ENCODE measurements at regions not wholly inside any gene's neighbourhood (a gene's known extent, or its start where the extent isn't known, plus 50 kb on each side); places are given as distances from the start of the nearest gene placed in this dataset.

GRCh38 chr5:116371431-116371830 lies 203.2 kb downstream of the SEMA6A start:
- H4K20me1 ChIP-seq (ENCODE audit: insufficient read depth, low read depth, low read length): no peaks in the 10 kb centered on the region
- no peak overlapping the region for H2AFZ ChIP-seq (ENCODE audit: low read length)
- H3K4me2 ChIP-seq (ENCODE audit: low read depth, low read length, poor library complexity, severe bottlenecking): no peak overlapping the region
- H3K9me3 ChIP-seq (ENCODE audit: low read length): no peaks in the 10 kb centered on the region
- H3K4me3 ChIP-seq (ENCODE audit: low read length): no peak overlapping the region
- peaks cover 5% of the 10 kb centered on the region; the same call in 1 of the 2 replicates for H3K4me1 ChIP-seq (ENCODE audit: low read length)
- no peak overlapping the region for H3K9ac ChIP-seq (ENCODE audit: low read length)
- H3K79me2 ChIP-seq (ENCODE audit: low read length): no peaks in the 10 kb centered on the region
- no peaks in the 10 kb centered on the region for H3K9me2 ChIP-seq (replicated peaks; ENCODE audit: insufficient read depth, low read length)
- no peak for DNase-seq
- no peaks in the 10 kb centered on the region for H3K27me3 ChIP-seq (ENCODE audit: low read length)
- H3K36me3 ChIP-seq (ENCODE audit: insufficient read depth, low read length): no peaks in the 10 kb centered on the region
- H3K27ac ChIP-seq (ENCODE audit: low read length): no peak overlapping the region

GRCh38 chr5:116370886-116371285 lies 203.7 kb downstream of the SEMA6A start:
- H3K27ac ChIP-seq (ENCODE audit: low read length): no peak overlapping the region
- H3K9me2 ChIP-seq (replicated peaks; ENCODE audit: insufficient read depth, low read length): no peaks in the 10 kb centered on the region
- H3K79me2 ChIP-seq (ENCODE audit: low read length): no peaks in the 10 kb centered on the region
- H3K9me3 ChIP-seq (ENCODE audit: low read length): no peaks in the 10 kb centered on the region
- H2AFZ ChIP-seq (ENCODE audit: low read length): no peak overlapping the region
- no peaks in the 10 kb centered on the region for H3K27me3 ChIP-seq (ENCODE audit: low read length)
- DNase-seq: no peak
- no peak overlapping the region for H3K9ac ChIP-seq (ENCODE audit: low read length)
- H4K20me1 ChIP-seq (ENCODE audit: insufficient read depth, low read depth, low read length): no peaks in the 10 kb centered on the region
- no peak overlapping the region for H3K4me2 ChIP-seq (ENCODE audit: low read depth, low read length, poor library complexity, severe bottlenecking)
- peaks cover 5% of the 10 kb centered on the region; the same call in 1 of the 2 replicates for H3K4me1 ChIP-seq (ENCODE audit: low read length)
- no peaks in the 10 kb centered on the region for H3K36me3 ChIP-seq (ENCODE audit: insufficient read depth, low read length)
- H3K4me3 ChIP-seq (ENCODE audit: low read length): no peak overlapping the region

GRCh38 chr5:116370149-116370548 lies 204.5 kb downstream of the SEMA6A start:
- H3K27me3 ChIP-seq (ENCODE audit: low read length): no peaks in the 10 kb centered on the region
- H3K9me2 ChIP-seq (replicated peaks; ENCODE audit: insufficient read depth, low read length): no peaks in the 10 kb centered on the region
- H3K4me3 ChIP-seq (ENCODE audit: low read length): no peak overlapping the region
- H3K4me2 ChIP-seq (ENCODE audit: low read depth, low read length, poor library complexity, severe bottlenecking): no peak overlapping the region
- no peaks in the 10 kb centered on the region for H3K79me2 ChIP-seq (ENCODE audit: low read length)
- H4K20me1 ChIP-seq (ENCODE audit: insufficient read depth, low read depth, low read length): no peaks in the 10 kb centered on the region
- no peak overlapping the region for H3K9ac ChIP-seq (ENCODE audit: low read length)
- no peak for DNase-seq
- 0 out of 2 replicates have a peak overlapping the region, but pooled peaks have one; percentile 26 for H2AFZ ChIP-seq (ENCODE audit: low read length)
- H3K27ac ChIP-seq (ENCODE audit: low read length): no peak overlapping the region
- no peaks in the 10 kb centered on the region for H3K36me3 ChIP-seq (ENCODE audit: insufficient read depth, low read length)
- H3K4me1 ChIP-seq (ENCODE audit: low read length): peaks cover 5% of the 10 kb centered on the region; the same call in 1 of the 2 replicates
- H3K9me3 ChIP-seq (ENCODE audit: low read length): no peaks in the 10 kb centered on the region

GRCh38 chr5:116365006-116365496 lies 209.6 kb downstream of the SEMA6A start:
- Histone ChIP-seq H3K4me1 (ENCODE audit: low read length) (peaks cover 2% of the 10 kb centered on the region; the same call in 1 of the 2 replicates), H3K79me2 (ENCODE audit: low read length) (no peaks in the 10 kb centered on the region), H3K27ac (ENCODE audit: low read length) (no peak overlapping the region)

GRCh38 chr5:116363780-116364179 lies 210.8 kb downstream of the SEMA6A start:
- H3K9ac ChIP-seq (ENCODE audit: low read length): no peak overlapping the region
- H3K27ac ChIP-seq (ENCODE audit: low read length): no peak overlapping the region
- H3K79me2 ChIP-seq (ENCODE audit: low read length): no peaks in the 10 kb centered on the region
- H3K9me3 ChIP-seq (ENCODE audit: low read length): no peaks in the 10 kb centered on the region
- no peaks in the 10 kb centered on the region for H3K27me3 ChIP-seq (ENCODE audit: low read length)
- H2AFZ ChIP-seq (ENCODE audit: low read length): no peak overlapping the region
- H3K4me2 ChIP-seq (ENCODE audit: low read depth, low read length, poor library complexity, severe bottlenecking): no peak overlapping the region
- H3K4me1 ChIP-seq (ENCODE audit: low read length): peaks cover 12% of the 10 kb centered on the region
- H4K20me1 ChIP-seq (ENCODE audit: insufficient read depth, low read depth, low read length): no peaks in the 10 kb centered on the region
- no peak for DNase-seq
- H3K9me2 ChIP-seq (replicated peaks; ENCODE audit: insufficient read depth, low read length): no peaks in the 10 kb centered on the region
- H3K4me3 ChIP-seq (ENCODE audit: low read length): no peak overlapping the region
- H3K36me3 ChIP-seq (ENCODE audit: insufficient read depth, low read length): no peaks in the 10 kb centered on the region

More at GRCh38 chr5:116365006-116365496, 209.6 kb downstream of the SEMA6A start:
- no peak overlapping the region for H3K4me2 ChIP-seq (ENCODE audit: low read depth, low read length, poor library complexity, severe bottlenecking)
- DNase-seq: no peak
- H3K27me3 ChIP-seq (ENCODE audit: low read length): no peaks in the 10 kb centered on the region
- no peaks in the 10 kb centered on the region for H3K9me2 ChIP-seq (replicated peaks; ENCODE audit: insufficient read depth, low read length)
- no peak overlapping the region for H3K4me3 ChIP-seq (ENCODE audit: low read length)
- H2AFZ ChIP-seq (ENCODE audit: low read length): no peak overlapping the region
- H3K36me3 ChIP-seq (ENCODE audit: insufficient read depth, low read length): no peaks in the 10 kb centered on the region
- no peak overlapping the region for H3K9ac ChIP-seq (ENCODE audit: low read length)
- H3K9me3 ChIP-seq (ENCODE audit: low read length): no peaks in the 10 kb centered on the region
- H4K20me1 ChIP-seq (ENCODE audit: insufficient read depth, low read depth, low read length): no peaks in the 10 kb centered on the region

- Histone ChIP-seq H3K27me3 (ENCODE audit: low read length) (no peaks in the 10 kb centered on the region), H3K4me2 (ENCODE audit: low read depth, low read length, poor library complexity, severe bottlenecking) (no peak overlapping the region), H3K9ac (ENCODE audit: low read length) (no peak overlapping the region), H4K20me1 (ENCODE audit: insufficient read depth, low read depth, low read length) (no peaks in the 10 kb centered on the region), H3K4me1 (ENCODE audit: low read length) (peaks cover 24% of the 10 kb centered on the region), H3K4me3 (ENCODE audit: low read length) (no peak overlapping the region), H3K9me2 (replicated peaks; ENCODE audit: insufficient read depth, low read length) (no peaks in the 10 kb centered on the region), H3K36me3 (ENCODE audit: insufficient read depth, low read length) (no peaks in the 10 kb centered on the region), H2AFZ (ENCODE audit: low read length) (no peak overlapping the region), H3K27ac (ENCODE audit: low read length) (no peak overlapping the region), H3K9me3 (ENCODE audit: low read length) (no peaks in the 10 kb centered on the region), H3K79me2 (ENCODE audit: low read length) (no peaks in the 10 kb centered on the region)
- no peak for DNase-seq
These were observed 212.5 kb downstream of the SEMA6A start for GRCh38 chr5:116361979-116362577.

- Histone ChIP-seq H3K27me3 (ENCODE audit: low read length) (no peaks in the 10 kb centered on the region), H2AFZ (ENCODE audit: low read length) (no peak overlapping the region), H3K4me3 (ENCODE audit: low read length) (no peak overlapping the region), H3K79me2 (ENCODE audit: low read length) (no peaks in the 10 kb centered on the region), H4K20me1 (ENCODE audit: insufficient read depth, low read depth, low read length) (no peaks in the 10 kb centered on the region), H3K9ac (ENCODE audit: low read length) (no peak overlapping the region), H3K36me3 (ENCODE audit: insufficient read depth, low read length) (no peaks in the 10 kb centered on the region), H3K9me2 (replicated peaks; ENCODE audit: insufficient read depth, low read length) (no peaks in the 10 kb centered on the region), H3K27ac (ENCODE audit: low read length) (no peak overlapping the region), H3K9me3 (ENCODE audit: low read length) (no peaks in the 10 kb centered on the region), H3K4me1 (ENCODE audit: low read length) (peaks cover 24% of the 10 kb centered on the region), H3K4me2 (ENCODE audit: low read depth, low read length, poor library complexity, severe bottlenecking) (no peak overlapping the region)
- DNase-seq: no peak
These were observed 213.3 kb downstream of the SEMA6A start for GRCh38 chr5:116361171-116361967.

- H3K9ac ChIP-seq (ENCODE audit: low read length): no peak overlapping the region
- H4K20me1 ChIP-seq (ENCODE audit: insufficient read depth, low read depth, low read length): no peaks in the 10 kb centered on the region
- no peak overlapping the region for H3K4me2 ChIP-seq (ENCODE audit: low read depth, low read length, poor library complexity, severe bottlenecking)
- no peaks in the 10 kb centered on the region for H3K36me3 ChIP-seq (ENCODE audit: insufficient read depth, low read length)
- no peak overlapping the region for H2AFZ ChIP-seq (ENCODE audit: low read length)
- no peaks in the 10 kb centered on the region for H3K9me2 ChIP-seq (replicated peaks; ENCODE audit: insufficient read depth, low read length)
- no peak overlapping the region for H3K4me3 ChIP-seq (ENCODE audit: low read length)
- no peaks in the 10 kb centered on the region for H3K27me3 ChIP-seq (ENCODE audit: low read length)
- H3K27ac ChIP-seq (ENCODE audit: low read length): no peak overlapping the region
- peaks cover 24% of the 10 kb centered on the region for H3K4me1 ChIP-seq (ENCODE audit: low read length)
- H3K9me3 ChIP-seq (ENCODE audit: low read length): no peaks in the 10 kb centered on the region
- no peak for DNase-seq
- no peaks in the 10 kb centered on the region for H3K79me2 ChIP-seq (ENCODE audit: low read length)
These were observed 214.4 kb downstream of the SEMA6A start for GRCh38 chr5:116360008-116360853.
